Fibroblast of villous mesenchyme (primary cell): ENCODE measurements at regions not wholly inside any gene's neighbourhood (a gene's known extent, or its start where the extent isn't known, plus 50 kb on each side); places are given as distances from the start of the nearest gene placed in this dataset.

Experiments
- DNase-seq: peaks from one replicate; pipeline ENCODE4 v3.0.0-alpha.2; 2010; ENCODE audit warnings: low read depth
- H3K4me3 ChIP-seq: 2 replicates; pipeline ENCODE4 v1.5.1; 2011; ENCODE audit warnings: low read depth, mild to moderate bottlenecking, low read length
- CTCF ChIP-seq: IDR thresholded peaks from 2 replicates; pipeline ENCODE4 v1.5.1; 2012; ENCODE audit warnings: low read depth, mild to moderate bottlenecking, low read length; ENCODE audit not compliant: insufficient read depth

- TF ChIP-seq CTCF, result no peak
- no peak for DNase-seq
- H3K4me3 ChIP-seq, result no peak overlapping the region
Measured at GRCh38 chr6:126235363-126235762, 104.6 kb upstream of the CENPW start.

GRCh38 chr6:126245077-126245476 lies 94.8 kb upstream of the CENPW start:
- no peak for TF ChIP-seq CTCF
- no peak overlapping the region for H3K4me3 ChIP-seq
- DNase-seq, result no peak

DNA sequence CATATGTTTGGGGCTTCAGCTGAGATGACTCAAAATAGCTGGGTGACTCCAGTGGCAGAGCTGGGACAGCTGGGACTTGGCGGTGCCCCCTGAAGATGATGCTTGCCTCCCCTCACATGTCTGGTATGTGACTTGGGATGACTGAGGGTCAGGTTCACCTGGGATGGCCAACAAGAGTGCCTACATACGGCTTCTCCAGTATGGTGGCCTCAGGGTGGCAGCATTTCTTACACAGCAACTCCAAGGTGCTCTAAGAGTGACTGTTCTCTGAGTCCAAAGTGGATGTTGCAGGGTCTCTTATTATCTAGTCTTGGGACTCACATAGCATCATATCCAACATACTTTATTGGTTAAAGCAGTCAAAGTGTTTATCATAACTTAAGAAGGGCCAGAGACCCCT lies 87.8 kb upstream of the CENPW start:
- DNase-seq, result no peak
- TF ChIP-seq CTCF, result no peak

GRCh38 chr6:126253431-126253830 lies 86.5 kb upstream of the CENPW start:
- H3K4me3 ChIP-seq, result no peak overlapping the region
- TF ChIP-seq CTCF, result no peak
- no peak for DNase-seq

More for the DNA sequence above, 87.8 kb upstream of the CENPW start:
- H3K4me3 ChIP-seq, result no peak overlapping the region

DNA sequence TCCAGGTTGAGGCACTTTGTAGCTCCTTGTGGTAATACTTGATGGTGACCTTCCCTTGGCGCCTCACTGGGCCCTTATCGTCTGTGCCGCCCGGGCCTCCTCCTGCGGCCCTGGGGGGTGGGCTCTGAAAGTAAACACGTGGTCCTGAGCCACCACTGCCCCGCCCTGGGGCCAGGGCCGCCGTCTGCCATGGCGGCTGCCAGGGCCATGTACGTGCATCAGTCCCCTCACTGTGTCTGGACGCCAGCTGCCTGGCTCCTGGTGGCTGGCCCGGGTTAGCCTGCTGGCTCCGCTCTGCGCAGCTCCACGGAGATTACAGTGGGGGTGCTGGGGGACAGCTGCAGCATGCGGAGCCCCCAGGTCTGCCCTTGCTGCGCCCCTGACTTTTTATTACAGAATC lies 81.8 kb upstream of the CENPW start:
- DNase-seq, result no peak
- no peak overlapping the region for H3K4me3 ChIP-seq
- no peak for TF ChIP-seq CTCF

GRCh38 chr6:126261792-126262421 lies 78.0 kb upstream of the CENPW start:
- H3K4me3 ChIP-seq, result no peak overlapping the region
- no peak for TF ChIP-seq CTCF
- no peak for DNase-seq

- no peak overlapping the region for H3K4me3 ChIP-seq
- no peak for TF ChIP-seq CTCF
Measured at GRCh38 chr6:126264265-126264664, 75.7 kb upstream of the CENPW start.

More at GRCh38 chr6:126264265-126264664, 75.7 kb upstream of the CENPW start:
- no peak for DNase-seq
